ENCODE measurements at regions not wholly inside any gene's neighbourhood (a gene's known extent, or its start where the extent isn't known, plus 50 kb on each side); places are given as distances from the start of the nearest gene placed in this dataset.

GRCh38 chr1:214882616-214883015 is 199.9 kb upstream of the KCNK2 start:
- TF ChIP-seq, protein P1, sequence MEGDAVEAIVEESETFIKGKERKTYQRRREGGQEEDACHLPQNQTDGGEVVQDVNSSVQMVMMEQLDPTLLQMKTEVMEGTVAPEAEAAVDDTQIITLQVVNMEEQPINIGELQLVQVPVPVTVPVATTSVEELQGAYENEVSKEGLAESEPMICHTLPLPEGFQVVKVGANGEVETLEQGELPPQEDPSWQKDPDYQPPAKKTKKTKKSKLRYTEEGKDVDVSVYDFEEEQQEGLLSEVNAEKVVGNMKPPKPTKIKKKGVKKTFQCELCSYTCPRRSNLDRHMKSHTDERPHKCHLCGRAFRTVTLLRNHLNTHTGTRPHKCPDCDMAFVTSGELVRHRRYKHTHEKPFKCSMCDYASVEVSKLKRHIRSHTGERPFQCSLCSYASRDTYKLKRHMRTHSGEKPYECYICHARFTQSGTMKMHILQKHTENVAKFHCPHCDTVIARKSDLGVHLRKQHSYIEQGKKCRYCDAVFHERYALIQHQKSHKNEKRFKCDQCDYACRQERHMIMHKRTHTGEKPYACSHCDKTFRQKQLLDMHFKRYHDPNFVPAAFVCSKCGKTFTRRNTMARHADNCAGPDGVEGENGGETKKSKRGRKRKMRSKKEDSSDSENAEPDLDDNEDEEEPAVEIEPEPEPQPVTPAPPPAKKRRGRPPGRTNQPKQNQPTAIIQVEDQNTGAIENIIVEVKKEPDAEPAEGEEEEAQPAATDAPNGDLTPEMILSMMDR (IDR thresholded peaks at IDR 0.05): no peak
- TF ChIP-seq POLR2AphosphoS5 (IDR thresholded peaks at IDR 0.05): no peak
